K562 (cell line): ENCODE measurements at regions not wholly inside any gene's neighbourhood (a gene's known extent, or its start where the extent isn't known, plus 50 kb on each side); places are given as distances from the start of the nearest gene placed in this dataset.

Experiments
- ATAC-seq: fragments of 200-7000 bp; cut with Tn5 transposase; 3 replicates; pipeline ENCODE4 v1.9.1; 2020; ENCODE audit warnings: moderate library complexity
- BruUV-seq: library from RNA; stranded (reverse); fragments of 400-500 nt; replicated peaks from 2 replicates; lab custom pipeline; 2021; lab: Mats Ljungman, UMichigan
- CTCF ChIA-PET: fragments of 300-600 bp; formaldehyde crosslinking; extraction: SDS; loops from one replicate; lab custom pipeline; 2021; ENCODE audit warnings: low intra/inter-chr PET ratio; lab: Yijun Ruan, JAX
- POLR2A ChIA-PET: fragments of 300-600, 350-650 bp; sonication (Branson Sonifier 250); formaldehyde crosslinking; extraction: SDS; loops from one replicate; lab custom pipeline; 2021; ENCODE audit warnings: antibody characterized with exemption, inconsistent platforms; lab: Yijun Ruan, JAX
- DNase-seq, 4 experiments: peaks; one replicate each; pipeline versions ENCODE4 v3.0.0 to v3.0.0-alpha.2; 2011 to 2018; ENCODE audit warnings: low spot score in 3 of 4, mixed read lengths in 3 of 4; ENCODE audit errors: extremely low read depth in 1 of 4
- FAIRE-seq: peaks from 2 replicates; lab custom pipeline; 2011; peaks lifted over from hg19 to GRCh38; lab: Jason Lieb, UNC
- H2AFZ ChIP-seq: 2 replicates; pipeline ENCODE4 v1.6.0; 2011; ENCODE audit warnings: low read depth, low read length, control low read depth, inconsistent platforms
- H3K27ac ChIP-seq: fragments of 200-600 bp; 3 replicates; pipeline ENCODE4 v1.8.0; 2011; ENCODE audit warnings: low read depth, mild to moderate bottlenecking, control low read depth, inconsistent platforms, low read length, moderate library complexity, mixed read lengths; ENCODE audit errors: extremely low read depth
- H3K27me3 ChIP-seq, 2 experiments: fragments of 300-600 bp in 1 of 2; 2 replicates in 1 of 2; 3 replicates in 1 of 2; pipeline versions ENCODE4 v1.6.0 to v1.8.0; 2011; ENCODE audit warnings: inconsistent platforms in 2 of 2, low read length in 2 of 2, mild to moderate bottlenecking in 1 of 2, mixed read lengths in 1 of 2, moderate library complexity in 1 of 2; ENCODE audit not compliant: control insufficient read depth in 2 of 2, insufficient read depth in 2 of 2
- H3K36me3 ChIP-seq: fragments of 300-600 bp; 3 replicates; pipeline ENCODE4 v1.8.0; 2011; ENCODE audit warnings: mild to moderate bottlenecking, low read length, inconsistent platforms; ENCODE audit not compliant: control insufficient read depth, insufficient read depth
- H3K4me1 ChIP-seq, 2 experiments: fragments of 200-600 bp in 1 of 2; replicated peaks in 1 of 2; 2 replicates in 1 of 2; 3 replicates in 1 of 2; pipeline versions ENCODE4 v1.5.1 to v1.8.0; 2011; ENCODE audit warnings: inconsistent platforms in 2 of 2, low read length in 2 of 2, mild to moderate bottlenecking in 1 of 2, mixed read lengths in 1 of 2, moderate library complexity in 1 of 2; ENCODE audit not compliant: control insufficient read depth in 2 of 2, insufficient read depth in 2 of 2
- H3K4me2 ChIP-seq: 2 replicates; pipeline ENCODE4 v1.6.1; 2011; ENCODE audit warnings: low read length, control low read depth, inconsistent platforms, mixed read lengths; ENCODE audit not compliant: insufficient read depth
- H3K4me3 ChIP-seq: fragments of 200-600 bp; sonication (generic), shearing (Covaris generic); 2 replicates; pipeline ENCODE4 v1.5.1; 2016; ENCODE audit warnings: control low read depth, inconsistent platforms
- H3K79me2 ChIP-seq: fragments of 200-600 bp; 3 replicates; pipeline ENCODE4 v1.8.0; 2011; ENCODE audit warnings: low read length, inconsistent platforms; ENCODE audit not compliant: control insufficient read depth, insufficient read depth
- H3K9ac ChIP-seq, 2 experiments: 2 replicates each; pipeline versions ENCODE4 v1.6.0 to v1.6.1; 2011; ENCODE audit warnings: low read depth in 2 of 2, low read length in 2 of 2, control low read depth in 1 of 2, inconsistent platforms in 1 of 2, mild to moderate bottlenecking in 1 of 2, mixed read lengths in 1 of 2; ENCODE audit not compliant: insufficient read depth in 1 of 2
- H3K9me1 ChIP-seq: one replicate; pipeline ENCODE4 v1.6.0; 2011; ENCODE audit warnings: inconsistent platforms, mild to moderate bottlenecking, low read length, moderate library complexity; ENCODE audit not compliant: control insufficient read depth, insufficient read depth
- H3K9me3 ChIP-seq: replicated peaks from 2 replicates; pipeline ENCODE4 v1.5.1; 2011; ENCODE audit warnings: low read depth, low read length, inconsistent platforms; ENCODE audit not compliant: control insufficient read depth, insufficient read depth
- H4K20me1 ChIP-seq: replicated peaks from 2 replicates; pipeline ENCODE4 v1.6.1; 2011; ENCODE audit warnings: low read length, inconsistent platforms, mixed read lengths; ENCODE audit not compliant: control insufficient read depth, insufficient read depth
- CBX3 ChIP-seq, 2 experiments: IDR thresholded peaks; 1 replicate in 1 of 2; 2 replicates in 1 of 2; pipeline ENCODE4 v1.6.1; 2012; ENCODE audit warnings: inconsistent platforms in 2 of 2, low read length in 2 of 2, borderline replicate concordance in 1 of 2, control low read depth in 1 of 2
- FOS ChIP-seq: IDR thresholded peaks from 3 replicates; pipeline ENCODE4 v1.6.1; 2011; ENCODE audit not compliant: insufficient read length; ENCODE audit errors: extremely low read depth
- FOXM1 ChIP-seq, 2 experiments: fragments of 450-650 bp in 1 of 2; sonication (generic) in 1 of 2; formaldehyde crosslinking in 1 of 2; IDR thresholded peaks; 2 replicates each; pipeline versions ENCODE4 v1.6.1 to v1.9.0; 2017 to 2022; ENCODE audit warnings: low read depth in 2 of 2, mild to moderate bottlenecking in 2 of 2, missing genetic modification reagents in 1 of 2, moderate library complexity in 1 of 2
- FOXP1 ChIP-seq: sonication (generic); formaldehyde crosslinking; IDR thresholded peaks from 2 replicates; pipeline ENCODE4 v1.8.0; 2022; ENCODE audit warnings: mild to moderate bottlenecking, missing genetic modification reagents
- KLF13 ChIP-seq: fragments of 450-650 bp; IDR thresholded peaks from 2 replicates; pipeline ENCODE4 v1.6.1; 2016; ENCODE audit warnings: missing genetic modification characterization, low read depth, mild to moderate bottlenecking, missing compliant biosample characterization, moderate library complexity, borderline replicate concordance
- MBD2 ChIP-seq: sonication (generic); IDR thresholded peaks from 2 replicates; pipeline ENCODE4 v1.6.1; 2016; ENCODE audit warnings: low read depth, borderline replicate concordance
- MTA2 ChIP-seq: fragments of 450-650 bp; IDR thresholded peaks from 2 replicates; pipeline ENCODE4 v1.6.1; 2016; ENCODE audit warnings: low read depth
- NFE2L1 ChIP-seq: fragments of 450-650 bp; IDR thresholded peaks from 2 replicates; pipeline ENCODE4 v1.6.1; 2016; ENCODE audit warnings: missing genetic modification characterization, low read depth, mild to moderate bottlenecking, missing compliant biosample characterization, moderate library complexity, borderline replicate concordance
- POLR2AphosphoS5 ChIP-seq: IDR thresholded peaks from 2 replicates; pipeline ENCODE4 v1.6.1; 2011; ENCODE audit warnings: mild to moderate bottlenecking, low read depth, low read length, moderate library complexity; ENCODE audit not compliant: control insufficient read depth, insufficient read depth
- PTTG1 ChIP-seq: fragments of 450-650 bp; IDR thresholded peaks from 2 replicates; pipeline ENCODE4 v1.6.1; 2016; ENCODE audit warnings: low read depth, mild to moderate bottlenecking, missing genetic modification characterization, missing compliant biosample characterization
- RBBP5 ChIP-seq: fragments of 200-600 bp; sonication (generic); IDR thresholded peaks from 2 replicates; pipeline ENCODE4 v1.6.1; 2012; ENCODE audit warnings: borderline replicate concordance, mild to moderate bottlenecking, low read length, control low read depth, inconsistent platforms; ENCODE audit not compliant: insufficient read depth, poor library complexity, severe bottlenecking
- TCF7L2 ChIP-seq: fragments of 150-350 bp; IDR thresholded peaks from 2 replicates; pipeline ENCODE4 v1.6.1; 2016; ENCODE audit warnings: low read depth, mild to moderate bottlenecking, low read length, moderate library complexity
- ZBTB43 ChIP-seq: sonication (generic); formaldehyde crosslinking; IDR thresholded peaks from 2 replicates; pipeline ENCODE4 v1.8.0; 2023; ENCODE audit warnings: mild to moderate bottlenecking, missing genetic modification reagents
- ZHX1 ChIP-seq: fragments of 150-350 bp; conservative IDR thresholded peaks from 2 replicates; pipeline ENCODE4 v1.6.1; 2014; ENCODE audit warnings: low read length
- ZNF24 ChIP-seq: fragments of 450-650 bp; IDR thresholded peaks from 2 replicates; pipeline ENCODE4 v1.6.1; 2016
- WGBS: fragments of 100-300 bp; shearing (Covaris generic); methylation state at CpG from one replicate; pipeline ENCODE4 v1.1.6; 2016; ENCODE audit warnings: low coverage, mixed read lengths; ENCODE audit not compliant: insufficient coverage; ENCODE audit errors: missing lambda C conversion rate; 5-methylcytosine and 5-hydroxymethylcytosine counted together
- in situ Hi-C: fragments of 300-500 bp; cut with MboI; formaldehyde crosslinking; loops from 4 replicates; pipeline ENCODE4 v1.15.0; 2018; ENCODE audit warnings: inconsistent platforms, mixed read lengths
- intact Hi-C: fragments of 100-400 bp; cut with micrococcal nuclease; formaldehyde crosslinking; loops from 2 replicates; pipeline ENCODE4 v1.14.2; 2022

GRCh38 chr20:52331655-52332054, 140.1 kb upstream of the ZFP64 start:
- no peak overlapping the region for H3K4me2 ChIP-seq
- no peaks in the 10 kb centered on the region for H3K4me1 ChIP-seq
- H2AFZ ChIP-seq, result no peak overlapping the region
- intact Hi-C loops (no loop called here), in situ Hi-C loops (no loop called here)
- no peak for ATAC-seq
- ChIA-PET CTCF (no interaction called here), POLR2A (interaction anchor here (0.6 kb wide), 1 partner anchor 55 kb away, joined by 3 read pairs; no protein-coding TSS in a partner anchor)
- H3K79me2 ChIP-seq, result no peaks in the 10 kb centered on the region
- DNase-seq, result no peak
- no TSS peak for BruUV-seq
- H3K9me1 ChIP-seq, result no peaks in the 10 kb centered on the region
- no peaks in the 10 kb centered on the region for H3K36me3 ChIP-seq
- WGBS, result 15% methylated on average over 2 of the region's 2 CpGs
- H3K27me3 ChIP-seq, result no peaks in the 10 kb centered on the region
- no peak overlapping the region for H3K4me3 ChIP-seq
- H3K9ac ChIP-seq, result no peak overlapping the region
- no peak overlapping the region for H3K27ac ChIP-seq
- no peaks in the 10 kb centered on the region for H3K9me3 ChIP-seq
- FAIRE-seq, result no peak
- no peaks in the 10 kb centered on the region for H4K20me1 ChIP-seq
- TF ChIP-seq PTTG1, result no peak
- no peak for TF ChIP-seq MBD2
- TF ChIP-seq FOXP1, result no peak
- no peak for TF ChIP-seq ZHX1
- TF ChIP-seq TCF7L2, result no peak
- TF ChIP-seq ZNF24, result no peak
- TF ChIP-seq POLR2AphosphoS5, result no peak
- TF ChIP-seq ZBTB43, result no peak
- no peak for TF ChIP-seq RBBP5
- no peak for TF ChIP-seq NFE2L1 (tag)
- TF ChIP-seq FOXM1 (IDR thresholded peaks at IDR 0.05; ENCODE audit: low read depth), result no peak
- no peak for TF ChIP-seq FOXM1 (CRISPR knock-in tag; IDR thresholded peaks at IDR 0.05; ENCODE audit: low read depth)
- no peak for TF ChIP-seq FOS
- TF ChIP-seq CBX3 (IDR thresholded peaks at IDR 0.05; ENCODE audit: borderline replicate concordance in 1 of 2, low read length in 2 of 2), result no peak
- no peak for TF ChIP-seq MTA2
- TF ChIP-seq KLF13, result no peak
